Hepatocyte (in vitro differentiated cells): ENCODE measurements at regions not wholly inside any gene's neighbourhood (a gene's known extent, or its start where the extent isn't known, plus 50 kb on each side); places are given as distances from the start of the nearest gene placed in this dataset.

Experiments used
- DNase-seq: peaks from one replicate; pipeline ENCODE4 v3.0.0-alpha.2; 2016; ENCODE audit warnings: low spot score
- H2AFZ ChIP-seq: fragments of 200-600 bp; sonication (generic); 2 replicates; pipeline ENCODE4 v1.6.0; 2016; ENCODE audit warnings: antibody characterized with exemption, mild to moderate bottlenecking
- H3K27ac ChIP-seq: fragments of 200-600 bp; sonication (generic); 2 replicates; pipeline ENCODE4 v1.5.1; 2016; ENCODE audit warnings: mild to moderate bottlenecking
- H3K27me3 ChIP-seq: fragments of 200-600 bp; sonication (generic); 2 replicates; pipeline ENCODE4 v1.6.1; 2016
- H3K36me3 ChIP-seq: fragments of 200-600 bp; sonication (generic); replicated peaks from 2 replicates; pipeline ENCODE4 v1.5.1; 2016; ENCODE audit warnings: low read depth; ENCODE audit not compliant: insufficient read depth
- H3K4me1 ChIP-seq: fragments of 200-600 bp; sonication (generic); 2 replicates; pipeline ENCODE4 v1.5.1; 2016; ENCODE audit warnings: mild to moderate bottlenecking, moderate library complexity; ENCODE audit not compliant: insufficient read depth
- H3K4me2 ChIP-seq: fragments of 200-600 bp; sonication (generic); 2 replicates; pipeline ENCODE4 v1.6.0; 2016
- H3K4me3 ChIP-seq: fragments of 200-600 bp; sonication (generic); 2 replicates; pipeline ENCODE4 v1.5.1; 2016; ENCODE audit warnings: mild to moderate bottlenecking
- H3K79me2 ChIP-seq: fragments of 200-600 bp; sonication (generic); 2 replicates; pipeline ENCODE4 v1.6.0; 2017; ENCODE audit warnings: mild to moderate bottlenecking
- H3K9me2 ChIP-seq: fragments of 200-600 bp; sonication (generic); replicated peaks from 2 replicates; pipeline ENCODE4 v1.6.0; 2017; ENCODE audit warnings: mild to moderate bottlenecking; ENCODE audit not compliant: insufficient read depth
- H3K9me3 ChIP-seq: fragments of 200-600 bp; sonication (generic); 2 replicates; pipeline ENCODE4 v1.5.1; 2016; ENCODE audit warnings: low read depth, mild to moderate bottlenecking
- H4K20me1 ChIP-seq: fragments of 200-600 bp; sonication (generic); 2 replicates; pipeline ENCODE4 v1.6.0; 2016; ENCODE audit warnings: mild to moderate bottlenecking; ENCODE audit not compliant: insufficient read depth, poor library complexity, severe bottlenecking
- EZH2 ChIP-seq: fragments of 200-600 bp; sonication (generic); IDR thresholded peaks from 2 replicates; pipeline ENCODE4 v1.6.1; 2016; ENCODE audit warnings: antibody characterized with exemption, mild to moderate bottlenecking, borderline replicate concordance
- EZH2phosphoT487 ChIP-seq: fragments of 200-600 bp; sonication (generic); IDR thresholded peaks from one replicate; pipeline ENCODE4 v1.6.1; 2018; ENCODE audit warnings: antibody characterized with exemption, mild to moderate bottlenecking, low read depth, moderate library complexity; ENCODE audit not compliant: unreplicated experiment, severe bottlenecking
- WGBS: methylation state at CpG from one replicate; pipeline ENCODE4 v1.1.6; 2016; ENCODE audit warnings: low lambda C conversion rate; ENCODE audit errors: missing lambda C conversion rate; 5-methylcytosine and 5-hydroxymethylcytosine counted together
- TF ChIP-seq, protein P1 (sequence below): fragments of 200-600 bp; sonication (generic); IDR thresholded peaks from 2 replicates; pipeline ENCODE4 v1.5.1; 2016; ENCODE audit warnings: antibody characterized with exemption, mild to moderate bottlenecking; ENCODE audit not compliant: poor library complexity

DNA sequence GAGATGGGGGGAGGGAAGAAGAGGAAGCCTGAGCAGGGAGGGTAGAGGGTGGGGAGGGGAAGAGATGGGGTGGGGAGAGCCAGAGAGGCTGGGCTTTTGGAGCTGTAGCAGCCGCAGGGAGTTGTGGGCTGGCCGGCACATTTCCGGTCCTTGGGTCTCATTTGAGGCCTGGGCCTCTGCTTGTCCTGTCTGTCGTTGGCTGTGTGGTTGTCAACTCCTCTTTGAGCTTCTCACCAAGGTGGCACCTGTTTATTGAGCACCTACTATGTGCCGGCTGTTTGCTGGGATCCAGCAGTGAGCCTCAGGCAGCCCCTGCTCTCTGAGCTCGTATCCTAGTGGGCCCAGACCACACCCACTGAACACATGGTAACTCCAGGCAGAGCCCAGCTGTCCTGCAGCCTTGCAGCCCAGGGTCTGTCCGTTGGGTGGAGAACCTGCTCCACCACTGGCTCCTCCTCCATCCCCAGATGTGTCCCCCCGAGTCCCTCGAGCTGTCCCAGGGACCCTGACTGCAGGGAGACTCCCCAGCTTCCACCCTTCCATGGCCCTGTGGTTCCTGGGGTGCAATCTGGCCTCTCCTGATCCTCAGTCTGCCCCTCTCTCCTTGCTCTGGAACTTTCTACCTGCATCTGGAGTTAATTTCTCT, 164.9 kb downstream of the IRF8 start:
- Histone ChIP-seq H3K4me1 (no peaks in the 10 kb centered on the region), H3K9me2 (no peaks in the 10 kb centered on the region), H3K27me3 (no peaks in the 10 kb centered on the region), H2AFZ (no peak overlapping the region), H3K79me2 (no peaks in the 10 kb centered on the region), H3K36me3 (no peaks in the 10 kb centered on the region), H4K20me1 (no peaks in the 10 kb centered on the region), H3K4me3 (no peak overlapping the region), H3K4me2 (no peak overlapping the region), H3K9me3 (no peaks in the 10 kb centered on the region), H3K27ac (no peak overlapping the region)
- TF ChIP-seq, protein P1, sequence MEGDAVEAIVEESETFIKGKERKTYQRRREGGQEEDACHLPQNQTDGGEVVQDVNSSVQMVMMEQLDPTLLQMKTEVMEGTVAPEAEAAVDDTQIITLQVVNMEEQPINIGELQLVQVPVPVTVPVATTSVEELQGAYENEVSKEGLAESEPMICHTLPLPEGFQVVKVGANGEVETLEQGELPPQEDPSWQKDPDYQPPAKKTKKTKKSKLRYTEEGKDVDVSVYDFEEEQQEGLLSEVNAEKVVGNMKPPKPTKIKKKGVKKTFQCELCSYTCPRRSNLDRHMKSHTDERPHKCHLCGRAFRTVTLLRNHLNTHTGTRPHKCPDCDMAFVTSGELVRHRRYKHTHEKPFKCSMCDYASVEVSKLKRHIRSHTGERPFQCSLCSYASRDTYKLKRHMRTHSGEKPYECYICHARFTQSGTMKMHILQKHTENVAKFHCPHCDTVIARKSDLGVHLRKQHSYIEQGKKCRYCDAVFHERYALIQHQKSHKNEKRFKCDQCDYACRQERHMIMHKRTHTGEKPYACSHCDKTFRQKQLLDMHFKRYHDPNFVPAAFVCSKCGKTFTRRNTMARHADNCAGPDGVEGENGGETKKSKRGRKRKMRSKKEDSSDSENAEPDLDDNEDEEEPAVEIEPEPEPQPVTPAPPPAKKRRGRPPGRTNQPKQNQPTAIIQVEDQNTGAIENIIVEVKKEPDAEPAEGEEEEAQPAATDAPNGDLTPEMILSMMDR = no peak
- TF ChIP-seq EZH2phosphoT487 = no peak
- TF ChIP-seq EZH2 = no peak
- no peak for DNase-seq
- 78% methylated on average over 7 of the region's 9 CpGs for WGBS

DNA sequence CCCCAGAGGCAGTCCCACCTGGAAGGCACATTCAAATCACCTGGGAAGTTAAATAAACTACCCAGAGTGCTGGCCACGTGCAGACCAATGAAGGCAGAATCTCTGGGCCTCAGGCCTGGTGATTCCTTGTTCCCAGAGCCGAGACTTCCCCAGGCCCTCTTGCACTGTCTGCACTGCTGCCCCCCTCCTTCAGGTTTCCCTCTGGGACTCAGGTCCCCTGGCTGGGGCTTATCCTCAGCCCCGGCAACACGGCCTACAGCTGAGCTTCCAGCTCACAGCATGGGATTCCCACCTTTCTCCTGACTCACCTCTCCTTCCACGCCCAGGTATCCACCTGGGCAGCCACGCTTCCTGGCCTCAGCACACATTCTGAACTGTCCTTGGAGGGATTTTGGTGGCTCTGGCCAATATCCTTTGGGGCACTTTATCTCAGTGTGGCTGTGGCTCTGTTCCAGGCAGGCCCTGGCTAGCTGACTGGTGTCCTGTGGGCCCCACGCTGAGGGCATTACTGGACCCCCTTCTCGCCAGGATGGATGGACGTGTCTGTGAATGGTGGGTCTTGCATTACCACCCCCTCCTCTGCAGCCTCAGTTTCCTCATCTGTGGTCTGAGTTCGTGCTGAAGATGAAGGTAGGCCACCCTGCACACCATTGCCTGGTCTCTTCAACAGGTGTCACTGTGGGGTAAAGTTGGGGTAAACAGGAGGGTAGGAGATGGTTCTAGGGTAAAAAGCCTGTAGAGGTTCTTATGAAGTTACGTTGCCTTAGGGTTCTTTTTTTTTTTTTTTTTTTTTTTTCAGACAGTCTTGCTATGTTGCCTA, 165.7 kb downstream of the IRF8 start:
- Histone ChIP-seq H3K9me2 (no peaks in the 10 kb centered on the region), H3K4me2 (no peak overlapping the region), H4K20me1 (no peaks in the 10 kb centered on the region), H3K4me3 (no peak overlapping the region), H2AFZ (no peak overlapping the region), H3K79me2 (no peaks in the 10 kb centered on the region), H3K27me3 (no peaks in the 10 kb centered on the region), H3K27ac (no peak overlapping the region), H3K4me1 (no peaks in the 10 kb centered on the region), H3K36me3 (no peaks in the 10 kb centered on the region), H3K9me3 (no peaks in the 10 kb centered on the region)
- DNase-seq = no peak
- TF ChIP-seq EZH2 (no peak), EZH2phosphoT487 (no peak)
- TF ChIP-seq, protein P1 = no peak
- WGBS = 93% methylated on average over 11 of the region's 11 CpGs

DNA sequence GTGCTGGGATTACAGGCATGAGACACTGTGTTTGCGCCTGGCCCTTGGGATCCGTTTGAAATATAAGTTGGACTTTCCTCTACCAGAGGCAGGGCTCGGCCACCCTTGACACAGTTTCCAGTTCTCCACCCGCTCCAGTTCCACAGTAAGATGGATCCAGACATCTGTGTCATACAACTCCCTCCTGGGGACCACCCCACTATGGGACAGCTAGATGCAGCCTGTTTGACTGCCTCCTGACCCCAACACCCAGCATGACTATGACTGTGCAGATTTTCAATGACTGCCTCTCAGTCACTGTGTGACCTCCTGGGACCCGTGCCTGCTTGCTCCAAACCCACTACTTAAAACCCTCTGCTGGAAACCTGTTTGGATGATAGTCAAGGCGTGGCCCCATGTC, 166.7 kb downstream of the IRF8 start:
- WGBS = 82% methylated on average over 6 of the region's 6 CpGs
- Histone ChIP-seq H3K4me2 (no peak overlapping the region), H4K20me1 (no peaks in the 10 kb centered on the region), H3K9me3 (no peaks in the 10 kb centered on the region), H3K79me2 (no peaks in the 10 kb centered on the region), H3K27ac (no peak overlapping the region), H3K36me3 (no peaks in the 10 kb centered on the region), H3K4me3 (no peak overlapping the region), H3K4me1 (no peaks in the 10 kb centered on the region), H3K27me3 (no peaks in the 10 kb centered on the region), H3K9me2 (no peaks in the 10 kb centered on the region), H2AFZ (no peak overlapping the region)
- DNase-seq = no peak
- TF ChIP-seq, protein P1 = no peak
- TF ChIP-seq EZH2 (no peak), EZH2phosphoT487 (no peak)
